ENCODE measurements at regions not wholly inside any gene's neighbourhood (a gene's known extent, or its start where the extent isn't known, plus 50 kb on each side); places are given as distances from the start of the nearest gene placed in this dataset.

DNA sequence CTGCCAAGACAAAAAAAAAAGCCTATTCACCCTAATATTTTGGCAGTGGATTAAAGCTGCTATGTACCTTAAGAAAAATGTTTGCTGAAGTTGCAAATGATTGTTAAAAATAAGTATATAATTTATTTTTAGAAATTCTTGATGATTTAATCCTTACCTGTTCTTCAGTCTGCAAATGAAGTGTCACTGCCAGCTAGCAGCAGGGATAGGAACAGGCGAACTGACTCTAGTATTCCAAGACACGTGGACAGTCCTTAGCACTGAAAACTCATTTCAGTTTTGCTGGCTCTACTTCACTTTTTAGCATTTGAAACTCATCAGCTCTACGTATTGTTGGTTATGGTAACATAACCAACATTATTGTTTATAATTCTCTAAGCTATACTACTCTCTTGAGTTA lies 204.4 kb upstream of the ID4 start:
- TF ChIP-seq, protein P1, sequence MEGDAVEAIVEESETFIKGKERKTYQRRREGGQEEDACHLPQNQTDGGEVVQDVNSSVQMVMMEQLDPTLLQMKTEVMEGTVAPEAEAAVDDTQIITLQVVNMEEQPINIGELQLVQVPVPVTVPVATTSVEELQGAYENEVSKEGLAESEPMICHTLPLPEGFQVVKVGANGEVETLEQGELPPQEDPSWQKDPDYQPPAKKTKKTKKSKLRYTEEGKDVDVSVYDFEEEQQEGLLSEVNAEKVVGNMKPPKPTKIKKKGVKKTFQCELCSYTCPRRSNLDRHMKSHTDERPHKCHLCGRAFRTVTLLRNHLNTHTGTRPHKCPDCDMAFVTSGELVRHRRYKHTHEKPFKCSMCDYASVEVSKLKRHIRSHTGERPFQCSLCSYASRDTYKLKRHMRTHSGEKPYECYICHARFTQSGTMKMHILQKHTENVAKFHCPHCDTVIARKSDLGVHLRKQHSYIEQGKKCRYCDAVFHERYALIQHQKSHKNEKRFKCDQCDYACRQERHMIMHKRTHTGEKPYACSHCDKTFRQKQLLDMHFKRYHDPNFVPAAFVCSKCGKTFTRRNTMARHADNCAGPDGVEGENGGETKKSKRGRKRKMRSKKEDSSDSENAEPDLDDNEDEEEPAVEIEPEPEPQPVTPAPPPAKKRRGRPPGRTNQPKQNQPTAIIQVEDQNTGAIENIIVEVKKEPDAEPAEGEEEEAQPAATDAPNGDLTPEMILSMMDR (IDR thresholded peaks at IDR 0.05; ENCODE audit: extremely low read depth, missing control alignments), result no peak
- no peak for DNase-seq (ENCODE audit: low spot score)

DNA sequence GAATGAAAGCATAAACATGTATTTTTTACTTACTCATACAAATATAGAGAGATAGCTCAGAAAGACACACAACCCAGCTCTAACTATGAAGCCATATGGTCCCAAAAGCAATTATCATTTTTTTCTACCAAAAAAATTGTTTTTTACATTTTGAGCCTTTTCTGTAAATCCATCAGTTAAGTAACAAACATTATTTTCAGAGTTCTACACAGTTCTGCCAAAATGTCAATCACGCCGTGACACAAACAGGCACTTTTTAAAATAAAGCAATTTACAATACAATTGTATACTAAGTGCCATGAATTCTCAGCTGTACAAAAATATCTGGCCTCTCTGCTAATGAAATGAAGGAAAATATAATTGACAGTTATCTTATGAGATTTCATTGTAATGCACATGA lies 201.4 kb upstream of the ID4 start:
- TF ChIP-seq, protein P1 (IDR thresholded peaks at IDR 0.05; ENCODE audit: extremely low read depth, missing control alignments), result no peak
- no peak for DNase-seq (ENCODE audit: low spot score)

- no peak for DNase-seq (ENCODE audit: low spot score)
- TF ChIP-seq, protein P1 (IDR thresholded peaks at IDR 0.05; ENCODE audit: extremely low read depth, missing control alignments), result no peak
Measured at GRCh38 chr6:19637010-19637409, 200.2 kb upstream of the ID4 start.

DNA sequence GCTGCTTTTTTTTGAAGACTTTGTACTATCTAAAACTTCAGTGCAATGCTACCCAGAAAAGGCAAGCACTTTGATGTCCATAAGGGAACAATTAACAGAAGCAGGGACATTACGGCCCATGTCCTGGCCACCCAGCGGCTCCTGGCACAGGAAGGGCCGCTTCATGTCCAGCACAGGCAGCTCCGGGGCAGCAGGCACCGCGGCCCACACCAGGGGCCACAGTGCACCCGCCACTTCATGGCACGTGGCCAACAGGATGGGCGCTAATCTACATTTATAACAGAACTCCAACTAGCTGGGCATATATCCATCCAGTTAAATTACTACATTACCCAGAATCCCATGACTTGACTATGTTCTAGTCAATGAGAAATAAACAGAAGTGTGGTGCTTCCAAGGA lies 198.2 kb upstream of the ID4 start:
- no peak for DNase-seq (ENCODE audit: low spot score)
- TF ChIP-seq, protein P1 (IDR thresholded peaks at IDR 0.05; ENCODE audit: extremely low read depth, missing control alignments), result no peak

- no peak for DNase-seq (ENCODE audit: low spot score)
- TF ChIP-seq, protein P1 (IDR thresholded peaks at IDR 0.05; ENCODE audit: extremely low read depth, missing control alignments), result no peak
Measured at GRCh38 chr6:19643287-19643686, 193.9 kb upstream of the ID4 start.

- no peak for DNase-seq (ENCODE audit: low spot score)
- TF ChIP-seq, protein P1 (IDR thresholded peaks at IDR 0.05; ENCODE audit: extremely low read depth, missing control alignments), result no peak
Measured at GRCh38 chr6:19643713-19644112, 193.5 kb upstream of the ID4 start.

DNA sequence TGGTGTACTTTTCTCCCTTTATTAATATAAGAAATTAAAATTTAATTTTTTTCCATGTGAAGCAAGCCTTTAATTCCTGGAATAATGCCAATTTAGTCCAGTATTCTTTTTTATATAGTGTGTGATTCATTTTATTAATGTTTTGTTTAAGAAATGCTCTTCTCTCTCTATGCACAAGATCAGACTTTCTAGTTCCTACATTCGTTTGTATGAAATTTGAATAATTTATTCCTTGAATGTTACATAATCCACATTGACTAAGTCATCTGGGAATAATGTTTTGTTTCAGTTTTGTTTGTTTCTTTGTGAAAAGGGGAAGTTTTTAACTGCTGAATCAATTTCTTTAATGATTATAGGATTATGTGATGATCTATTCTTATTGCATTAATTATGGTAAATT lies 181.4 kb upstream of the ID4 start:
- DNase-seq (ENCODE audit: low spot score), result no peak
- TF ChIP-seq, protein P1 (IDR thresholded peaks at IDR 0.05; ENCODE audit: extremely low read depth, missing control alignments), result no peak

Measured in GM20000 (cell line).